Endodermal cell (in vitro differentiated cells): ENCODE measurements at regions not wholly inside any gene's neighbourhood (a gene's known extent, or its start where the extent isn't known, plus 50 kb on each side); places are given as distances from the start of the nearest gene placed in this dataset.
A peak's percentile ranks its signal among the peaks of the same experiment; 100 is the strongest.

Source experiments
- DNase-seq: peaks from one replicate; pipeline ENCODE4 v3.0.0-alpha.2; 2017
- H3K27ac ChIP-seq: 2 replicates; pipeline ENCODE4 v1.5.1; 2013; ENCODE audit warnings: mild to moderate bottlenecking, low read depth, low read length, moderate library complexity
- H3K27me3 ChIP-seq: 2 replicates; pipeline ENCODE4 v1.6.1; 2013; ENCODE audit warnings: mild to moderate bottlenecking, low read length, moderate library complexity; ENCODE audit not compliant: insufficient read depth, control insufficient read depth, poor library complexity, severe bottlenecking
- H3K36me3 ChIP-seq: 2 replicates; pipeline ENCODE4 v1.7.0; 2013; ENCODE audit warnings: mild to moderate bottlenecking, low read length, moderate library complexity; ENCODE audit not compliant: control insufficient read depth, insufficient read depth
- H3K4me1 ChIP-seq: one replicate; pipeline ENCODE4 v1.7.0; 2013; ENCODE audit warnings: low read length; ENCODE audit not compliant: control insufficient read depth, insufficient read depth
- H3K4me3 ChIP-seq: 2 replicates; pipeline ENCODE4 v1.5.1; 2013; ENCODE audit warnings: mild to moderate bottlenecking, low read length, moderate library complexity
- H3K9ac ChIP-seq: 2 replicates; pipeline ENCODE4 v1.6.1; 2013; ENCODE audit warnings: mild to moderate bottlenecking, low read length, moderate library complexity; ENCODE audit not compliant: poor library complexity, severe bottlenecking; ENCODE audit errors: extremely low read depth
- H3K9me3 ChIP-seq: 2 replicates; pipeline ENCODE4 v1.6.1; 2013; ENCODE audit warnings: mild to moderate bottlenecking, low read length, moderate library complexity; ENCODE audit not compliant: control insufficient read depth
- H3K27ac Mint-ChIP-seq: 2 replicates; pipeline ENCODE4 v1.8.0; 2020; ENCODE audit warnings: mixed read lengths
- H3K27me3 Mint-ChIP-seq: 2 replicates; pipeline ENCODE4 v1.8.0; 2021; ENCODE audit warnings: mild to moderate bottlenecking, mixed read lengths; ENCODE audit not compliant: insufficient read depth
- H3K36me3 Mint-ChIP-seq: 2 replicates; pipeline ENCODE4 v1.8.0; 2020; ENCODE audit warnings: low read depth, mixed read lengths
- H3K4me1 Mint-ChIP-seq: 2 replicates; pipeline ENCODE4 v1.8.0; 2020; ENCODE audit warnings: mixed read lengths
- H3K4me3 Mint-ChIP-seq: 2 replicates; pipeline ENCODE4 v1.8.0; 2020; ENCODE audit warnings: mild to moderate bottlenecking, moderate library complexity, mixed read lengths
- H3K9me3 Mint-ChIP-seq: 2 replicates; pipeline ENCODE4 v1.8.0; 2020; ENCODE audit warnings: mild to moderate bottlenecking, mixed read lengths
- WGBS, 2 experiments: methylation state at CpG; one replicate each; pipeline versions ENCODE4 v1.1.5 to v1.1.7; 2013; ENCODE audit warnings: missing lambda C conversion rate in 2 of 2, mixed read lengths in 1 of 2; ENCODE audit not compliant: insufficient coverage in 1 of 2, insufficient read length in 1 of 2; 5-methylcytosine and 5-hydroxymethylcytosine counted together
- TF ChIP-seq, protein P1 (sequence below): fragments of 200-600 bp; sonication (generic); conservative IDR thresholded peaks from 2 replicates; pipeline ENCODE4 v1.5.0; 2021; ENCODE audit warnings: antibody characterized with exemption, mild to moderate bottlenecking

DNA sequence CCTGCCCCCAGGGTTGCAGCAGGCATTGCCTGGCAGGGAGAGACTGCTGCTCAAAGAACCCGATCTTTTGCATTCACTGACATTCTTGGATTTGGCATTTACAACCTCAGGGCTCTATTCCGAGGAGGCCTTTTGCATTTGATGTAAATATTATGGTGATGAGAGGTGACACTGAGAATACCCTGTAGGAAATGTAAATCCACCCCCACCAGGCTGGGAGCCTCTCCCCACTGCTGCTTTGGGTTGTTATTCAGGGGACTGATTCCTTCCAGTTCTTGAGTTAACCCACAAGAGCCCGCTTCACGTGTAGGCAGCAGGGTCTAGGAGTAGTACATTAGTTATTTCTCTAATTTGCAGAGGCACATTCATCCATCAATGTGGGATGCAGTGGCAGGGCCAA is 55.5 kb upstream of the ARAP3 start:
- no peaks in the 10 kb centered on the region for H3K9me3 Mint-ChIP-seq
- no peaks in the 10 kb centered on the region for H3K4me1 Mint-ChIP-seq
- no peaks in the 10 kb centered on the region for H3K36me3 Mint-ChIP-seq
- no peaks in the 10 kb centered on the region for H3K9me3 ChIP-seq
- no peaks in the 10 kb centered on the region for H3K27me3 ChIP-seq
- TF ChIP-seq, protein P1, sequence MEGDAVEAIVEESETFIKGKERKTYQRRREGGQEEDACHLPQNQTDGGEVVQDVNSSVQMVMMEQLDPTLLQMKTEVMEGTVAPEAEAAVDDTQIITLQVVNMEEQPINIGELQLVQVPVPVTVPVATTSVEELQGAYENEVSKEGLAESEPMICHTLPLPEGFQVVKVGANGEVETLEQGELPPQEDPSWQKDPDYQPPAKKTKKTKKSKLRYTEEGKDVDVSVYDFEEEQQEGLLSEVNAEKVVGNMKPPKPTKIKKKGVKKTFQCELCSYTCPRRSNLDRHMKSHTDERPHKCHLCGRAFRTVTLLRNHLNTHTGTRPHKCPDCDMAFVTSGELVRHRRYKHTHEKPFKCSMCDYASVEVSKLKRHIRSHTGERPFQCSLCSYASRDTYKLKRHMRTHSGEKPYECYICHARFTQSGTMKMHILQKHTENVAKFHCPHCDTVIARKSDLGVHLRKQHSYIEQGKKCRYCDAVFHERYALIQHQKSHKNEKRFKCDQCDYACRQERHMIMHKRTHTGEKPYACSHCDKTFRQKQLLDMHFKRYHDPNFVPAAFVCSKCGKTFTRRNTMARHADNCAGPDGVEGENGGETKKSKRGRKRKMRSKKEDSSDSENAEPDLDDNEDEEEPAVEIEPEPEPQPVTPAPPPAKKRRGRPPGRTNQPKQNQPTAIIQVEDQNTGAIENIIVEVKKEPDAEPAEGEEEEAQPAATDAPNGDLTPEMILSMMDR = no peak
- no peak overlapping the region for H3K9ac ChIP-seq
- peaks cover 8% of the 10 kb centered on the region for H3K27me3 Mint-ChIP-seq
- 58% methylated on average over 4 of the region's 4 CpGs; no CpG with 5 or more reads in 1 of the 2 experiments for WGBS, 2 experiments
- no peaks in the 10 kb centered on the region for H3K36me3 ChIP-seq
- H3K4me3 Mint-ChIP-seq = no peak overlapping the region
- H3K27ac Mint-ChIP-seq = no peak overlapping the region
- H3K4me1 ChIP-seq = no peaks in the 10 kb centered on the region
- no peak overlapping the region for H3K4me3 ChIP-seq
- DNase-seq = no peak
- no peak overlapping the region for H3K27ac ChIP-seq

DNA sequence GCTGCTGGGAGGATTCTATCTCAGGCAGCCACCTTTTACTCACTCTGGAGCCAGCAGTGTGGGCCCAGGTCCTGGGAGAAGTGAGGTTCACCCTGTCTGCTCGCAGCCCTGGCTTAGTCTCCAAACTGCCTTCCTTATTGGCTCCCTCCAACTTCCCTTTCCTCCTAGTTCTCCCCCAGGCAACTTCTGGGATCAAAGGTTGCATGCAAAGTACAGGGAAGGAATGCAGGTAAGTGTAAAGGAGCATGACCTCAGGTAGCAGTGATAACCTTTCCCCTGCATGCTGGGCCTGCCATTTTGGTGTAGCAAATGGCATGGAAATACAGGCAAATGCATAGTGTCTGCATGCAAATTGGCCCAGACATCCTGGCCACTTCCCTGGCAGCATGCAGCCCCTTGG is 53.8 kb upstream of the ARAP3 start:
- TF ChIP-seq, protein P1 = no peak
- no peaks in the 10 kb centered on the region for H3K9me3 Mint-ChIP-seq
- Histone ChIP-seq H3K9me3 (no peaks in the 10 kb centered on the region), H3K27ac (no peak overlapping the region), H3K4me1 (no peaks in the 10 kb centered on the region), H3K36me3 (no peaks in the 10 kb centered on the region), H3K27me3 (no peaks in the 10 kb centered on the region), H3K4me3 (no peak overlapping the region), H3K9ac (no peak overlapping the region)
- H3K27ac Mint-ChIP-seq = no peak overlapping the region
- no peak overlapping the region for H3K4me3 Mint-ChIP-seq
- no peaks in the 10 kb centered on the region for H3K4me1 Mint-ChIP-seq
- no peak for DNase-seq
- 75 to 80% methylated on average over 1 of the region's 1 CpG for WGBS, 2 experiments
- peaks cover 8% of the 10 kb centered on the region for H3K27me3 Mint-ChIP-seq
- no peaks in the 10 kb centered on the region for H3K36me3 Mint-ChIP-seq

DNA sequence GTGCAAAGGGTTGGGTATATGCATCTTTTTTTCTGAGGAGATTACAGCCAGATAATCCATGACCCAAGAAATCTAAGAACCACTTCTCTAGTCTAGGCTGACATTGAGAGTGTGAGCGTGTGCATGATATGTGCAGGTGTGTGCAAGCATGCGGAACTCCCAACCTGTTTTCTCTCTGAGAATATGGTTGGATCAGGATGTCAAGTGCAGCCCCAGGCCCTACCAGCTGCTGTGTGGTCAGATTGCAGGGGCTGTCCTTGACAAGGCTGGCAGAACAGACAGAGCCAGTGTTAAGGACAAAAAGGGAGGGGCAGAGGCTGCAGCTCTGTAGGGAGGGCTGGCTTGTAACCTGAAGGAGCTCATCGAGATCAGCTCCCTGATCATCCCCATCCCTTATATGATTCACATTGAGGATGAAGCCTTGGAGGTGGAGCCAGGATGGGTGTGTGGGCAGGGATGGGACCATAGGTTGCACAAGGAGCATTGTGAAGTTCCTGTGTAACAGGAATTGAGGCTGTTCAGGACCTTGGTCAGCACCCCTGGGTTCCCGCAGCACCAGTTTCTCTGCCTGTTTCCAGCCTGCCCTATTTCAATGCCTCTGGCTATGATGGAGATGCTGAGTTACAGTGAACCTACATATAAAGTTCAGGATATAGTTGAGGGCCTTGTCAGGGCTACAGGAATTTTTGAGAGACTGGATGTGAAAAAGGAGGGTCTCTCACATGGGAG is 52.6 kb upstream of the ARAP3 start:
- Mint-ChIP-seq H3K4me3 (no peak overlapping the region), H3K4me1 (peaks cover 2% of the 10 kb centered on the region), H3K9me3 (no peaks in the 10 kb centered on the region), H3K27ac (no peak overlapping the region), H3K27me3 (peaks cover 8% of the 10 kb centered on the region), H3K36me3 (no peaks in the 10 kb centered on the region)
- no peaks in the 10 kb centered on the region for H3K36me3 ChIP-seq
- no peaks in the 10 kb centered on the region for H3K27me3 ChIP-seq
- no peaks in the 10 kb centered on the region for H3K9me3 ChIP-seq
- H3K27ac ChIP-seq = no peak overlapping the region
- 0 to 59% methylated on average over 1 to 4 of the region's 4 CpGs for WGBS, 2 experiments
- H3K4me3 ChIP-seq = no peak overlapping the region
- H3K4me1 ChIP-seq = no peaks in the 10 kb centered on the region
- H3K9ac ChIP-seq = no peak overlapping the region
- TF ChIP-seq, protein P1 = no peak
- peak; percentile 93 for DNase-seq
